DND-41 (cell line): ENCODE measurements at regions not wholly inside any gene's neighbourhood (a gene's known extent, or its start where the extent isn't known, plus 50 kb on each side); places are given as distances from the start of the nearest gene placed in this dataset.

Experiments used
- EZH2 ChIP-seq: IDR thresholded peaks from 3 replicates; pipeline ENCODE4 v1.6.1; 2012; ENCODE audit warnings: borderline replicate concordance, low read depth, mild to moderate bottlenecking, moderate library complexity, low read length, inconsistent platforms; ENCODE audit not compliant: severe bottlenecking
- TF ChIP-seq, protein P1 (sequence below): IDR thresholded peaks from 2 replicates; pipeline ENCODE4 v1.5.1; 2012; ENCODE audit warnings: borderline replicate concordance, low read length, moderate library complexity, mild to moderate bottlenecking; ENCODE audit not compliant: poor library complexity, severe bottlenecking; ENCODE audit errors: extremely low read depth

GRCh38 chr5:174625591-174626350 lies 98.6 kb upstream of the MSX2 start:
- TF ChIP-seq, protein P1, sequence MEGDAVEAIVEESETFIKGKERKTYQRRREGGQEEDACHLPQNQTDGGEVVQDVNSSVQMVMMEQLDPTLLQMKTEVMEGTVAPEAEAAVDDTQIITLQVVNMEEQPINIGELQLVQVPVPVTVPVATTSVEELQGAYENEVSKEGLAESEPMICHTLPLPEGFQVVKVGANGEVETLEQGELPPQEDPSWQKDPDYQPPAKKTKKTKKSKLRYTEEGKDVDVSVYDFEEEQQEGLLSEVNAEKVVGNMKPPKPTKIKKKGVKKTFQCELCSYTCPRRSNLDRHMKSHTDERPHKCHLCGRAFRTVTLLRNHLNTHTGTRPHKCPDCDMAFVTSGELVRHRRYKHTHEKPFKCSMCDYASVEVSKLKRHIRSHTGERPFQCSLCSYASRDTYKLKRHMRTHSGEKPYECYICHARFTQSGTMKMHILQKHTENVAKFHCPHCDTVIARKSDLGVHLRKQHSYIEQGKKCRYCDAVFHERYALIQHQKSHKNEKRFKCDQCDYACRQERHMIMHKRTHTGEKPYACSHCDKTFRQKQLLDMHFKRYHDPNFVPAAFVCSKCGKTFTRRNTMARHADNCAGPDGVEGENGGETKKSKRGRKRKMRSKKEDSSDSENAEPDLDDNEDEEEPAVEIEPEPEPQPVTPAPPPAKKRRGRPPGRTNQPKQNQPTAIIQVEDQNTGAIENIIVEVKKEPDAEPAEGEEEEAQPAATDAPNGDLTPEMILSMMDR, result no peak
- TF ChIP-seq EZH2, result no peak
